Pancreas (tissue), 10 donors: ENCODE measurements at regions not wholly inside any gene's neighbourhood (a gene's known extent, or its start where the extent isn't known, plus 50 kb on each side); places are given as distances from the start of the nearest gene placed in this dataset.
"Not testable (repeated sequence)": the region's sequence is repeated elsewhere in the genome, so short reads cannot be mapped to it uniquely, and the experiment has no call there.

Experiments
- ATAC-seq, 4 donors: fragments of 200-7000 bp; cut with Tn5 transposase; one replicate each; pipeline versions ENCODE4 v1.8.0 to v1.9.1; 2020; ENCODE audit warnings: mild to moderate bottlenecking in 4 of 4, moderate library complexity in 4 of 4
- DNase-seq, 6 donors: peaks; one replicate each; pipeline ENCODE4 v3.0.0-alpha.2; 2020
- FAIRE-seq: peaks from 2 replicates; lab custom pipeline; 2012; peaks lifted over from hg19 to GRCh38; lab: Jason Lieb, UNC
- H3K27ac ChIP-seq, 4 donors: fragments of 200-600 bp; sonication (generic); 1 replicate in 3 of 4; 2 replicates in 1 of 4; pipeline versions ENCODE4 v1.5.0 to v1.8.0; 2020
- H3K27me3 ChIP-seq, 4 donors: fragments of 200-600 bp; one replicate each; pipeline ENCODE4 v1.8.0; 2021
- H3K36me3 ChIP-seq, 3 donors: fragments of 200-600 bp; sonication (generic) in 1 of 3; one replicate each; pipeline versions ENCODE4 v1.5.0 to v1.8.0; 2020 to 2021
- H3K4me1 ChIP-seq, 3 donors: fragments of 200-600 bp; one replicate each; pipeline ENCODE4 v1.8.0; 2021
- H3K4me3 ChIP-seq, 4 donors: fragments of 200-600 bp; sonication (generic) in 2 of 4; one replicate each; pipeline versions ENCODE4 v1.5.0 to v1.8.0; 2020 to 2021
- H3K9me3 ChIP-seq, 4 donors: fragments of 200-600 bp; one replicate each; pipeline ENCODE4 v1.8.0; 2021
- CTCF ChIP-seq, 4 donors: fragments of 200-600 bp; sonication (generic) in 3 of 4; IDR thresholded peaks; one replicate each; pipeline versions ENCODE4 v1.5.0 to v1.8.0; 2021; ENCODE audit warnings: antibody characterized with exemption in 4 of 4
- WGBS, 2 donors: extraction: QIAGEN DNeasy Blood & Tissue Kit; methylation state at CpG; one replicate each; pipeline ENCODE4 v1.1.7; 2013; 5-methylcytosine and 5-hydroxymethylcytosine counted together
- intact Hi-C, 3 donors: fragments of 100-400 bp; cut with DNase I; formaldehyde crosslinking; loops; one replicate each; pipeline versions ENCODE4 v1.11.1 to v1.14.2; 2022
- donor health status: healthy with polysubstance abuse.
- donor health status: DM: no; HTN: no; CAD: no; lungs with moderate emphysema.
- donor health status: DM: no; HTN: no; CAD: no.
- donor health status: control.
- donor health status: control.
- donor health status: Bipolar disorder and iron deficiency.
- donor health status: DM: yes; HTN: yes; CAD: no.
- donor health status: DM: no; HTN: no; CAD: no.
- donor health status: DM: no; HTN: no; CAD: no.
- donor health status: DM: yes; HTN: yes; CAD: no.

DNA sequence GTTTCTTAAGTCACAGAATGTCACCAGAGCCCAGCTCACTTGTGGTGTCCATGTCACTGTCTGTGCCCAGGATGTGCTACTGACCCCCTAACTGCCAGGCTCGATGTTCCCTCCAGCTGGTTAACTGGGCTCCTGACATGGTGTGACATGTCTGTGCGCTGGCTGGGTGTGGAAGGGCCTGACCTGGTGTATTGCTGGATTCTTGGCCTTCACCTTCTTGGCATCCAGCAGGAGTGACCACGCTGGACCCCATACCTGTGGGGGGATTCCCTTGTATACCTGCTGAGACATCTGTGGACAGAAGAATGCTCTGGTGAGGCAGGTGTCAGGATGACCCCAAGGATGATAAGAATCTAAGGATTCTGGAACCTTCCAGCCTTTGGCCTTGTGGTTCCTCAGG is 1690.1 kb downstream of the TP53TG3F start:
- Histone ChIP-seq H3K4me3 (no peak overlapping the region), H3K36me3 (no peaks in the 10 kb centered on the region), H3K27ac (no peak overlapping the region), H3K27me3 (no peaks in the 10 kb centered on the region), H3K9me3 (no peaks in the 10 kb centered on the region), H3K4me1 (no peaks in the 10 kb centered on the region)
- TF ChIP-seq CTCF (IDR thresholded peaks at IDR 0.05) = no peak
- no peak for DNase-seq
- 25 to 34% methylated on average over 3 of the region's 3 CpGs for WGBS, 2 donors
- no peak for ATAC-seq
- no peak for FAIRE-seq
- intact Hi-C loops = no loop called here

GRCh38 chr16:35150805-35151312 is 1691.4 kb downstream of the TP53TG3F start:
- no peak for TF ChIP-seq CTCF (IDR thresholded peaks at IDR 0.05)
- no peaks in the 10 kb centered on the region for H3K36me3 ChIP-seq
- ATAC-seq (no peak), FAIRE-seq (no peak), DNase-seq (peak in 1 of 6 donors; percentile 1)
- no peak overlapping the region for H3K4me3 ChIP-seq
- intact Hi-C loops = no loop called here
- no peaks in the 10 kb centered on the region for H3K9me3 ChIP-seq
- no peaks in the 10 kb centered on the region for H3K27me3 ChIP-seq
- no peak overlapping the region for H3K27ac ChIP-seq
- WGBS, 2 donors = 36 to 64% methylated on average over 1 of the region's 1 CpG
- H3K4me1 ChIP-seq = no peaks in the 10 kb centered on the region

DNA sequence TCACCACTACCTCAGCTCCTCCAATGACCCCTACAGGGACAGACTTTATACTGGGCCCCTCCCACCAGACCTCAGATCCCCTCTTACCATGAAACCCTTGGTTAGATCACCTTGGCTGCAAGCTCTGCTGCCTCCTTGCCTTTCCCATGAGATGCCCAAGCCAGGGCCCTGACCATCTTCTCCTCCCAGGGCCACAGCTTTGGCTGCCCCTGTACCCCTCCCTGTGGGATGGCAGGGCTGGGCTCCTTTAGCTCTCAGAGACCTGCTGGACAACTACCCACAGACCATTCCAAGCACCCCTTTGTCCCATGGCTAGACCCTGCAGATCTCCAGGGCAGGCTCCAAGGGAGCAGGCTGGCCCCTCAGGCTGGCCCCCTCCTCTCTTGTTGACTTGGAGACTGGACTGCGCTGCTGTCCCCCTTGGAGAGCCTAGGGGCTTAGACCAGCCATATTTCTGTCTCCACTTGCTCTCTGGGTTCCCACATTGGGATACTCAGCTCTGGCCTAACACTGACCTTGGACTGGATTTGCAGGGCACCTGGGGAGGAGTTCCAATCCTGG is 1692.7 kb downstream of the TP53TG3F start:
- no peak overlapping the region for H3K27ac ChIP-seq
- DNase-seq (peak in 2 of 6 donors; percentile 2 to 24), FAIRE-seq (no peak), ATAC-seq (no peak)
- no peak overlapping the region for H3K4me3 ChIP-seq
- TF ChIP-seq CTCF (IDR thresholded peaks at IDR 0.05) = no peak
- no peaks in the 10 kb centered on the region for H3K4me1 ChIP-seq
- no peaks in the 10 kb centered on the region for H3K36me3 ChIP-seq
- intact Hi-C loops = no loop called here
- H3K27me3 ChIP-seq = no peaks in the 10 kb centered on the region
- no peaks in the 10 kb centered on the region for H3K9me3 ChIP-seq
- 16 to 20% methylated on average over 1 of the region's 1 CpG for WGBS, 2 donors

DNA sequence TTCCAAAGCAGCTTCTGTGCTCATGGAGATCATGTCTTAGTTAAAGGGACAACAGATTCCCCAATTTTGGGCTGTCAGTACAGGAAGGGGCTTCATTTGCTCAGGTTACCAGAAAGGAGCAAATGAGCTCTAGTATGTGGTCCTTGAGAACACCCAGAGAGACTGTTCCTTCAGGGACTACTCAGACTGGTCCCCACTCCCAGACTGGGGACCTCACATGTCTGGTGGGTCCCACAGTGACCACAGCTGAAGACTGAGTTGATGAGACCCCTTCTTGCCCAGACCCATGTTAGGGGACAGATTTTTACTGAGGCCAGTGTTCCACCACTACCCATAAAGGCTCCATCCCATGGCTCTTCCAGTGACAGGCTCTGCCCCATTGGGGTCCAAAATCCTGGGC is 1695.2 kb downstream of the TP53TG3F start:
- no peak for ATAC-seq
- Histone ChIP-seq H3K36me3 (no peaks in the 10 kb centered on the region), H3K4me3 (no peak overlapping the region), H3K27me3 (no peaks in the 10 kb centered on the region), H3K9me3 (no peaks in the 10 kb centered on the region), H3K4me1 (no peaks in the 10 kb centered on the region), H3K27ac (no peak overlapping the region)
- no peak for FAIRE-seq
- DNase-seq = no peak
- no peak for TF ChIP-seq CTCF (IDR thresholded peaks at IDR 0.05)
- intact Hi-C loops = no loop called here

GRCh38 chr16:35157549-35157948 is 1698.1 kb downstream of the TP53TG3F start:
- FAIRE-seq, H3K4me3 ChIP-seq, H3K4me1 ChIP-seq, H3K27me3 ChIP-seq, H3K27ac ChIP-seq, ATAC-seq, intact Hi-C loops, H3K36me3 ChIP-seq, H3K9me3 ChIP-seq: not testable (repeated sequence)
- peak in 1 of 6 donors; percentile 4 for DNase-seq
- 63 to 66% methylated on average over 15 of the region's 15 CpGs for WGBS, 2 donors

GRCh38 chr16:35169324-35169723 is 1709.9 kb downstream of the TP53TG3F start:
- DNase-seq, FAIRE-seq, H3K4me1 ChIP-seq, ATAC-seq, H3K9me3 ChIP-seq, H3K36me3 ChIP-seq, H3K4me3 ChIP-seq, H3K27me3 ChIP-seq, intact Hi-C loops, H3K27ac ChIP-seq: not testable (repeated sequence)
- WGBS, 2 donors = 69 to 72% methylated on average over 12 to 14 of the region's 14 CpGs

GRCh38 chr16:35170061-35170460 is 1710.6 kb downstream of the TP53TG3F start:
- H3K4me1 ChIP-seq, FAIRE-seq, H3K36me3 ChIP-seq, H3K4me3 ChIP-seq, H3K27me3 ChIP-seq, H3K9me3 ChIP-seq, H3K27ac ChIP-seq, intact Hi-C loops, ATAC-seq: not testable (repeated sequence)
- DNase-seq = peak in 1 of 6 donors; percentile 37
- WGBS, 2 donors = 55 to 65% methylated on average over 40 to 42 of the region's 42 CpGs
